DND-41 (cell line): ENCODE measurements at regions not wholly inside any gene's neighbourhood (a gene's known extent, or its start where the extent isn't known, plus 50 kb on each side); places are given as distances from the start of the nearest gene placed in this dataset.

ENCODE experiments used
- CTCF ChIP-seq: IDR thresholded peaks from 2 replicates; pipeline ENCODE4 v1.5.1; 2012; ENCODE audit warnings: borderline replicate concordance, low read length, moderate library complexity, mild to moderate bottlenecking; ENCODE audit not compliant: poor library complexity, severe bottlenecking; ENCODE audit errors: extremely low read depth
- EZH2 ChIP-seq: IDR thresholded peaks from 3 replicates; pipeline ENCODE4 v1.6.1; 2012; ENCODE audit warnings: borderline replicate concordance, low read depth, mild to moderate bottlenecking, moderate library complexity, low read length, inconsistent platforms; ENCODE audit not compliant: severe bottlenecking

GRCh38 chr17:56057869-56058268, 95.4 kb upstream of the ANKFN1 start:
- no peak for TF ChIP-seq CTCF
- no peak for TF ChIP-seq EZH2
